ENCODE measurements at regions not wholly inside any gene's neighbourhood (a gene's known extent, or its start where the extent isn't known, plus 50 kb on each side); places are given as distances from the start of the nearest gene placed in this dataset.

- Mint-ChIP-seq H3K4me3 (no peak overlapping the region), H3K9me3 (peaks cover 6% of the 10 kb centered on the region; the same call in 1 of the 2 replicates), H3K27me3 (ENCODE audit: insufficient read depth) (peaks cover 5% of the 10 kb centered on the region), H3K36me3 (ENCODE audit: low read depth) (peaks cover 5% of the 10 kb centered on the region), H3K27ac (no peak overlapping the region), H3K4me1 (ENCODE audit: low read depth) (peaks cover 54% of the 10 kb centered on the region)
- TF ChIP-seq CTCF (IDR thresholded peaks at IDR 0.05), result no peak
- DNase-seq, result no peak
Measured at GRCh38 chr17:14750866-14751265, 450.0 kb downstream of the HS3ST3B1 start.

GRCh38 chr17:14749269-14749668 lies 448.4 kb downstream of the HS3ST3B1 start:
- H3K4me3 Mint-ChIP-seq, result no peak overlapping the region
- peaks cover 5% of the 10 kb centered on the region for H3K36me3 Mint-ChIP-seq (ENCODE audit: low read depth)
- no peak overlapping the region for H3K27ac Mint-ChIP-seq
- DNase-seq, result no peak
- H3K27me3 Mint-ChIP-seq (ENCODE audit: insufficient read depth), result peaks cover 1% of the 10 kb centered on the region
- H3K9me3 Mint-ChIP-seq, result peaks cover 6% of the 10 kb centered on the region; the same call in 1 of the 2 replicates
- TF ChIP-seq CTCF (IDR thresholded peaks at IDR 0.05), result no peak
- H3K4me1 Mint-ChIP-seq (ENCODE audit: low read depth), result peaks cover 63% of the 10 kb centered on the region

GRCh38 chr17:14748036-14748710 lies 447.3 kb downstream of the HS3ST3B1 start:
- Mint-ChIP-seq H3K4me1 (ENCODE audit: low read depth) (peaks cover 72% of the 10 kb centered on the region), H3K27me3 (ENCODE audit: insufficient read depth) (peaks cover 1% of the 10 kb centered on the region), H3K4me3 (peak overlapping the region; percentile 17; the same call in 1 of the 2 replicates), H3K27ac (peak overlapping the region; percentile 84), H3K9me3 (peaks cover 6% of the 10 kb centered on the region; the same call in 1 of the 2 replicates), H3K36me3 (ENCODE audit: low read depth) (peaks cover 5% of the 10 kb centered on the region)
- TF ChIP-seq CTCF (IDR thresholded peaks at IDR 0.05), result no peak
- DNase-seq, result no peak

- peak; percentile 27 for DNase-seq
- Mint-ChIP-seq H3K27me3 (ENCODE audit: insufficient read depth) (peaks cover 1% of the 10 kb centered on the region), H3K9me3 (peaks cover 6% of the 10 kb centered on the region; the same call in 1 of the 2 replicates), H3K36me3 (ENCODE audit: low read depth) (peaks cover 5% of the 10 kb centered on the region), H3K27ac (peak overlapping the region; percentile 84), H3K4me1 (ENCODE audit: low read depth) (peaks cover 78% of the 10 kb centered on the region), H3K4me3 (no peak overlapping the region; the same call in 1 of the 2 replicates)
- no peak for TF ChIP-seq CTCF (IDR thresholded peaks at IDR 0.05)
Measured at GRCh38 chr17:14747603-14747950, 446.7 kb downstream of the HS3ST3B1 start.

GRCh38 chr17:14746822-14747602 lies 446.1 kb downstream of the HS3ST3B1 start:
- no peak for DNase-seq
- Mint-ChIP-seq H3K36me3 (ENCODE audit: low read depth) (peaks cover 3% of the 10 kb centered on the region), H3K27ac (peak overlapping the region; percentile 84), H3K4me1 (ENCODE audit: low read depth) (peaks cover 77% of the 10 kb centered on the region), H3K4me3 (no peak overlapping the region; the same call in 1 of the 2 replicates), H3K9me3 (peaks cover 4% of the 10 kb centered on the region; the same call in 1 of the 2 replicates), H3K27me3 (ENCODE audit: insufficient read depth) (peaks cover 1% of the 10 kb centered on the region)
- TF ChIP-seq CTCF (IDR thresholded peaks at IDR 0.05), result no peak
